ENCODE measurements at regions not wholly inside any gene's neighbourhood (a gene's known extent, or its start where the extent isn't known, plus 50 kb on each side); places are given as distances from the start of the nearest gene placed in this dataset.

GRCh38 chr13:24076109-24076508 is 84.4 kb upstream of the SPATA13 start:
- TF ChIP-seq POLR2A (IDR thresholded peaks at IDR 0.05) = no peak
- TF ChIP-seq EP300 (IDR thresholded peaks at IDR 0.05) = no peak
- TF ChIP-seq, protein P1, sequence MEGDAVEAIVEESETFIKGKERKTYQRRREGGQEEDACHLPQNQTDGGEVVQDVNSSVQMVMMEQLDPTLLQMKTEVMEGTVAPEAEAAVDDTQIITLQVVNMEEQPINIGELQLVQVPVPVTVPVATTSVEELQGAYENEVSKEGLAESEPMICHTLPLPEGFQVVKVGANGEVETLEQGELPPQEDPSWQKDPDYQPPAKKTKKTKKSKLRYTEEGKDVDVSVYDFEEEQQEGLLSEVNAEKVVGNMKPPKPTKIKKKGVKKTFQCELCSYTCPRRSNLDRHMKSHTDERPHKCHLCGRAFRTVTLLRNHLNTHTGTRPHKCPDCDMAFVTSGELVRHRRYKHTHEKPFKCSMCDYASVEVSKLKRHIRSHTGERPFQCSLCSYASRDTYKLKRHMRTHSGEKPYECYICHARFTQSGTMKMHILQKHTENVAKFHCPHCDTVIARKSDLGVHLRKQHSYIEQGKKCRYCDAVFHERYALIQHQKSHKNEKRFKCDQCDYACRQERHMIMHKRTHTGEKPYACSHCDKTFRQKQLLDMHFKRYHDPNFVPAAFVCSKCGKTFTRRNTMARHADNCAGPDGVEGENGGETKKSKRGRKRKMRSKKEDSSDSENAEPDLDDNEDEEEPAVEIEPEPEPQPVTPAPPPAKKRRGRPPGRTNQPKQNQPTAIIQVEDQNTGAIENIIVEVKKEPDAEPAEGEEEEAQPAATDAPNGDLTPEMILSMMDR (IDR thresholded peaks at IDR 0.05) = no peak

Data from ovary (tissue), 3 donors.